Activated CD8-positive, alpha-beta memory T cell treated with anti-CD3 and anti-CD28 coated beads, Interleukin-2, amount 10 ng/mL, durations not matched to agents 7 days and 5 days (primary cell): ENCODE measurements at regions not wholly inside any gene's neighbourhood (a gene's known extent, or its start where the extent isn't known, plus 50 kb on each side); places are given as distances from the start of the nearest gene placed in this dataset.

Experiments used
- ATAC-seq: fragments of 150-1000 bp; cut with Tn5 transposase; one replicate; pipeline ENCODE4 v1.10.0; 2021; ENCODE audit warnings: moderate library complexity
- CTCF ChIA-PET: fragments of 350-600 bp; sonication (Branson Sonifier 250); formaldehyde crosslinking; loops from one replicate; lab custom pipeline; 2021; ENCODE audit warnings: antibody characterized with exemption; lab: Charles Lee
- DNase-seq: peaks from one replicate; pipeline ENCODE4 v3.0.0-alpha.2; 2020
- H3K27ac Mint-ChIP-seq: one replicate; pipeline ENCODE4 v1.8.0; 2021; ENCODE audit warnings: mild to moderate bottlenecking, mixed read lengths
- H3K27me3 Mint-ChIP-seq: one replicate; pipeline ENCODE4 v1.8.0; 2021; ENCODE audit warnings: mixed read lengths
- H3K36me3 Mint-ChIP-seq: one replicate; pipeline ENCODE4 v1.8.0; 2021; ENCODE audit warnings: mild to moderate bottlenecking, mixed read lengths
- H3K4me1 Mint-ChIP-seq: one replicate; pipeline ENCODE4 v1.8.0; 2021; ENCODE audit warnings: mixed read lengths
- H3K4me3 Mint-ChIP-seq: one replicate; pipeline ENCODE4 v1.8.0; 2021; ENCODE audit warnings: mild to moderate bottlenecking, moderate library complexity, mixed read lengths
- H3K9me3 Mint-ChIP-seq: one replicate; pipeline ENCODE4 v1.8.0; 2022; ENCODE audit warnings: low read depth, mixed read lengths

DNA sequence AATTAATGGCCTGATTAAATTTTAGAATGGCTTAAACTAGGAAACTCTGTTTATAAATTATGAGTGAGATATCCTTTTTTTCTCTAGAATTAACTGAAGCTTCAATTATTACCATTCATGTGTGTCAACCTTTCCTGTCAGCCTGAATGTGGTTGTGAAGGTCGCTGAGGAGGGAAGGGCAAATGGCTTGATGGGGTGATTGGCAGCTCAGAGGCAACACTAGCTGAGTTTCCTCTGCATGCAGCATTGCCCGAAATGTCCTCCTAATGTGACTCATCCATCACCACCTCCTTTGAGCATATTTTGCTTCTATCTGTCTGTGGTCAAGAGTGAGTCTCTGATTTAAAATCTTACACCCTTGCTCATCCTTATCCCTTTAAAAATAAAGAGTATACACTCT lies 281.9 kb downstream of the TENT4A start:
- Mint-ChIP-seq H3K4me1 (no peaks in the 10 kb centered on the region), H3K36me3 (no peaks in the 10 kb centered on the region), H3K27me3 (no peaks in the 10 kb centered on the region), H3K9me3 (peaks cover 4% of the 10 kb centered on the region), H3K27ac (no peak overlapping the region), H3K4me3 (no peak overlapping the region)
- no peak for ATAC-seq
- DNase-seq = no peak
- CTCF ChIA-PET = no interaction called here

DNA sequence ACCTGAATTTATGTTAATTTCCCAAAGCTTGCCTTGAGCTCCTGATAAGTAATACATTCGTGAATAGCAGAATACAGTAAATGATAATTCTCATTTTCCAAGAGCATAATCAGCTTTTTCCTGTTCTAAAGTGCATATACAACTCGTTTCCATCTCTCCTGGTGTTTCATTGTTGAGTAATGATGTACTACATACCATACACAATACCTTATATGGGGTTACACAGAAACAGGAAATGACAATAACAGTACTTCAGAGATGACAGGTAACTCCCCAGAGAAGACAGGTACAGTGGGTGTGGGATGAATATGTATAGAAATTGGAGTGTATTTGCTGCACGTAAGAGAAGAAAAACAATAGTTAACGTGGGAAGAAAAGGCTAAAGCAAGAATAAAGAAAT lies 287.1 kb downstream of the TENT4A start:
- Mint-ChIP-seq H3K36me3 (no peaks in the 10 kb centered on the region), H3K9me3 (peaks cover 9% of the 10 kb centered on the region), H3K4me1 (no peaks in the 10 kb centered on the region), H3K27me3 (no peaks in the 10 kb centered on the region), H3K27ac (no peak overlapping the region), H3K4me3 (no peak overlapping the region)
- CTCF ChIA-PET = no interaction called here
- DNase-seq (no peak), ATAC-seq (no peak)

DNA sequence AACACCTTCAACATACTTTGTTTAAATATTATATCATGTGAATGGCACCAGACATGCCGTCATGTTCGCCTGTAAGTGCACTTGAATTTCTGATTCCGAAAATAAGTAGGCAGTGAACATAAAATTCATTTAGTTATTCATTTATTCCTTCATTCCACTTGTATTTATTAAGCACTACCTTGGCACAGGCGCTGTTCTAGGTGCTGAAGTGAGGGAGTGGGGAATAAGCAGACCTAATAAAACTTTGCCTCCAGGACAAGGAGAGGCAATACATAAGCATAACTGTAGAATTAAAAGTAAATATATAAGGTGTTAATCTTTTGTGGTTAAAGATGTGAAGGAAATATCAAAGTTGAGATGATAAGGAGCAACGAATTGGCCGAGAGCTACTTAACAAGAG lies 297.4 kb downstream of the TENT4A start:
- DNase-seq (no peak), ATAC-seq (no peak)
- CTCF ChIA-PET = no interaction called here
- Mint-ChIP-seq H3K27me3 (no peaks in the 10 kb centered on the region), H3K4me3 (no peak overlapping the region), H3K36me3 (no peaks in the 10 kb centered on the region), H3K9me3 (no peaks in the 10 kb centered on the region), H3K27ac (no peak overlapping the region), H3K4me1 (no peaks in the 10 kb centered on the region)

DNA sequence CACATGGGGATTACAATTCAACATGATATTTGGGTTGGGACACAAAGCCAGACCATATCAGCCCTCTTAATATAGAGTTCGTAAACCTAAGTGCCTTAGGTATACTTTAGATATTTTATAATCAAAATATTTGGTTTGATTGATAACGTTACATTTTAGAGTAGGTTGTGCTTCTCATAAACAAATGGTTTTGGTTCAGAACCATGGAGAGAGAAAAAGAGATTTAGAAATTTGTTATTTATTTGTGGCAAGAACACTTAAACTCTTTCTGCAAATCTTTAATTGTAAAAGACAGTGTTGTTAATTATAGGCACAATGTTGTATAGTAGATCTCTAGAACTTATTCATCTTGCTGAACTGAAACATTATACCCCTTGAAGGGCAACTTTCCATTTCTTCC lies 298.8 kb downstream of the TENT4A start:
- Mint-ChIP-seq H3K4me3 (no peak overlapping the region), H3K27me3 (no peaks in the 10 kb centered on the region), H3K36me3 (no peaks in the 10 kb centered on the region), H3K4me1 (no peaks in the 10 kb centered on the region), H3K27ac (no peak overlapping the region), H3K9me3 (no peaks in the 10 kb centered on the region)
- DNase-seq = no peak
- CTCF ChIA-PET = no interaction called here
- ATAC-seq = no peak

DNA sequence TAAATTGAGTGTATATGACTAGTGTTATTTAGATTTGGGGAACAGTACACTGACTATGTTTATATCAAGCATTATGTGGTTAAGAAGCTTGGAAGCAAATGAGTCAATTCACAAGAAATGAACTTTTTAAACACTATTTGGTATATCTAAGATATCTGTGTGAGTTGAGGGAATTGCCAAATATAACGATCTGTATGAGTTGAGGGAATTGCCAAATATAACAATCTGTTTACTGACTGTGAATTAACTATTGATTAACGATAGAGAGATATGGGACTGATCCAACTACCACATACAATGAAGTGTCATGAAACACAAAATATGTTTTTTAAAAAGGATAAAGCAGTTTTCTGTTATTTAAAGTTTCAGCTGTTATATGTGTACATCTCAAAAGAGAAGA lies 301.4 kb downstream of the TENT4A start:
- H3K36me3 Mint-ChIP-seq = no peaks in the 10 kb centered on the region
- no peak overlapping the region for H3K27ac Mint-ChIP-seq
- H3K4me1 Mint-ChIP-seq = no peaks in the 10 kb centered on the region
- H3K9me3 Mint-ChIP-seq = peaks cover 4% of the 10 kb centered on the region
- DNase-seq (no peak), ATAC-seq (no peak)
- H3K27me3 Mint-ChIP-seq = no peaks in the 10 kb centered on the region
- CTCF ChIA-PET = no interaction called here
- H3K4me3 Mint-ChIP-seq = no peak overlapping the region

DNA sequence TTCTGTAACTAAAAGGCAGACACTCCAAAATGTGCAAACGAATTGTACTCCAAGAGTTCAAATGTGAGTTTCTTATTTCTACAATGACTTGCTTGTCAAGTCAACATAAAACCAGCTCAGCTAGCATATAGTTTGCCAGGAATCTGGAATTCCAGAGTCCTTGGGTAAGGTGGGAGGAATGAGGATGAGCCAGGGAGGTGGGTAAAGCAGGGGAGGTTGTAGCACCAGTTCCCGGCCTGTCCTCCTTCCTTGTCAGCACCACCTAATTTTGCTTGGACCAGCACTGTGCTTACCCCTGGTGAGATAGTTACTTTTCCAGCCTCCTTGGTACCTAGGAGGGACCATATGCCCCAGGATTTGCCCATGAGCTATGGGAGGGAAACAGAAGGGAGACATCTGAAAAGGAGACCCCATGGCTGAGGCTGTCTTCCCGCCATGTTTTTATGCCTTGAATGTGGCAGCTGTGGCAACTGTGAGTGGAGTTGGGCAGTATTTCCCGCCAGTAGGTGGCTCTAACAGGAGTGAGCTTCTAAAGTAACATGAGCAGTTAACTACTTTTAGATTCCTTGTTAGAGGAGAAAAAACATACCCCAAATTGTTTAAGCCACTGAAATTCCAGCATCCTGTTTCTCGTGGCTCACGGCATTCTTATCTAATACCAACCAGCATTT lies 302.5 kb downstream of the TENT4A start:
- no peaks in the 10 kb centered on the region for H3K4me1 Mint-ChIP-seq
- H3K27me3 Mint-ChIP-seq = no peaks in the 10 kb centered on the region
- CTCF ChIA-PET = no interaction called here
- peaks cover 7% of the 10 kb centered on the region for H3K9me3 Mint-ChIP-seq
- H3K36me3 Mint-ChIP-seq = no peaks in the 10 kb centered on the region
- DNase-seq = no peak
- no peak for ATAC-seq
- H3K4me3 Mint-ChIP-seq = no peak overlapping the region
- H3K27ac Mint-ChIP-seq = no peak overlapping the region

DNA sequence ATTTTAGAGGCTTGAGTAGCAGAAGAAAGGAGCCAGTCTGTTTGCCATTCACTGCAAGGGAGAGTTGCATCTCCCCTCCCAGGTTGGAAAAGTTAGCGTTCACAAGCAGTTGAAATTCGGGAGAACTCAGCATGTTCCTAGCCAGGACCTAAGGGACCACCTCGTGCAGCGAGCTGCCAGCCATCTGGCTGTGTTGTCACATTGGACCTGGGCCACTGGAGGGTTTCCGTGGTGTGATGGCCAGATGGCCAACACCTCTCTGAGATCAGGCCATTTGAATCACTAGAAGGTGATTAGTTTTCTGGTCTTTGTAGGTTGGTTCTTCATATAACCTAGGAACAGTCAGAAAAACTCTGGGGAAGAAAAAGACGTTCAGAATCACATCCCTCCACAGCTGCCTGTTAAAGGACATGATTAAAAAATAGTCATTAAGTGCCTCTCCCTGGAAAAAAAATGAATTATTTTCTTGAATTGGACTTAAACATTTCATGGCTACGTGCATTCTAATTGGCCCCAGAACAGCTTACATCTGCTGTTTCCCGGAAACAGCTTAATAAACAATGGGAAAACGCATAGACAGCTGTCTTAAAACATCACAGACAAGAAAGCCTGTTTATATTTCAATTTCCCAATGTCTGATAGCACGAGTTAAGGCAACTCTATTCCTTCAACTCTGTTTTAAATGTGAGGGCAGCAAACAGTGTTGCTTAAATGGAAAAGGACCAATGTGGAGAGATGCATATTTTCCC lies 303.9 kb downstream of the TENT4A start:
- no peak for ATAC-seq
- H3K9me3 Mint-ChIP-seq = peaks cover 9% of the 10 kb centered on the region
- CTCF ChIA-PET = no interaction called here
- H3K4me3 Mint-ChIP-seq = no peak overlapping the region
- H3K27me3 Mint-ChIP-seq = no peaks in the 10 kb centered on the region
- H3K27ac Mint-ChIP-seq = no peak overlapping the region
- no peak for DNase-seq
- no peaks in the 10 kb centered on the region for H3K36me3 Mint-ChIP-seq
- no peaks in the 10 kb centered on the region for H3K4me1 Mint-ChIP-seq

DNA sequence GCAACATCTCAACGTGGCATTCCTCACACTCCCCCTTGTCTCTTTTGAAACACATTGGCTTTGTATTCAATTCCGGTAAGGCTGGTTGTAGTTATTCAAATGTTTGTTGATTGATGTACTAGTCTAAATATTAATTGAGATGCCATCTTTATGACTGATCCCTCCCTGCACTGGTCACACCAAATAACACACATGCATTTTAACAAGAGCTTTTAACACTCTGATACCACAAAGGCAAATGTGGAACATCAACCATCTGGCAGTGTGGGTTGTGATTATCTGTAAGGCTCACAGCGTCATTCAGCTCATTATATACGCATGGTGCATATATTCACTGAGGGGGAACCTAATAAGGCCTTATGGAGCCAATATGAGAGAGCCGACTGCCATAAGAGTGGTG lies 305.0 kb downstream of the TENT4A start:
- H3K36me3 Mint-ChIP-seq = no peaks in the 10 kb centered on the region

DNA sequence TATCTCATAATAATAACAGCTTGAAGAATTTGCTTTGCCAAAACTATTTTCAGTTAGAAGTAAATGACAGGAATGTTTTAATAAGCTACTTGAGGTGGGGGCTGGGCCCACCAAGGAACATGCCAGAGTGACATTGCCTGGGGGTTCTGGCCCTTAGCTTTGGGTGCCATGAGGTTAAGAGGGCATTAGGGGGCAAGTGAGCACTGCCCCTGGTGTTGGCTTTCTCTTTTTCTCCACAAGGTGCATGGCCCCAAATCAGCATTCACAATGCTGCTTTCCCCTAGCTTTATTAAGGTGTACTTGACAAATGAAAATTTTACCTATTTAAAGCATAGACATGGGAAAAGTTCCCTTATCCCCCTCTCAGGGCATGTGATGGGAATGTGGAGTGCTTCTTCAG lies 305.4 kb downstream of the TENT4A start:
- no peaks in the 10 kb centered on the region for H3K36me3 Mint-ChIP-seq
- H3K27me3 Mint-ChIP-seq = no peaks in the 10 kb centered on the region
- H3K4me3 Mint-ChIP-seq = no peak overlapping the region
- ATAC-seq = no peak
- CTCF ChIA-PET = no interaction called here
- no peak overlapping the region for H3K27ac Mint-ChIP-seq
- no peak for DNase-seq
- no peaks in the 10 kb centered on the region for H3K4me1 Mint-ChIP-seq
- H3K9me3 Mint-ChIP-seq = peaks cover 13% of the 10 kb centered on the region

More for the DNA sequence above, 305.0 kb downstream of the TENT4A start:
- ATAC-seq (no peak), DNase-seq (no peak)
- CTCF ChIA-PET = no interaction called here
- Mint-ChIP-seq H3K4me1 (no peaks in the 10 kb centered on the region), H3K27me3 (no peaks in the 10 kb centered on the region), H3K27ac (no peak overlapping the region), H3K9me3 (peaks cover 11% of the 10 kb centered on the region), H3K4me3 (no peak overlapping the region)

DNA sequence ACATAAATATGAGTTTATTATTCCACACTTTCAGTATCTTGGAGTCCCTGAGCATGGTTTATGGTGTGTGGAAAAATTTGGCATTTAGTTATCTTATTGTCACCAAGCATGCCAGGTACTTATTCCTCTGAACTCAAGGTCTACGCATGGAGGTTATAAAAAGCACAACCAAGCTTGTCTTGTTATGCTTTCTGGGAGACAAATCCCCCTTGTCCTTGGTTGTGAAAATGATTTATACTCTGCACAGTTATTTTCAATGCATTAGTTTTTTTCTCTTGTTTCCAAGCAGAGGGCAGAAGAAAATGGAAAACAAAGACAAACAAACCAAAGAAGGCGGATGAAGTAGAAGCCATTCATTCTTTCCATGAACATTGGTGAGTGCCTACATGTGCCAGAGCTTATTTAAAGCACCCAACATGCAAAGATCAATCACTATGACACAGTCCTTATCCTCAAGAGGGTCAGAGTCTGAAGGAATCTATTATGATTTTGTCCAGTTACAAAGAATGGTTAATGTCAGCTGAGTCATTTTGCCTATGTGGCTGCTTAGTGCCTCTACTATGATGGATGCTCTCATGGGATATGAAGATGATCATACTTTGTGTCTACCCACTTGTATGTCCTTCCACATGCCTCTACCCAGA lies 323.1 kb downstream of the TENT4A start:
- DNase-seq (no peak), ATAC-seq (no peak)
- Mint-ChIP-seq H3K36me3 (no peaks in the 10 kb centered on the region), H3K4me1 (no peaks in the 10 kb centered on the region), H3K9me3 (no peaks in the 10 kb centered on the region), H3K27ac (no peak overlapping the region), H3K4me3 (no peak overlapping the region), H3K27me3 (no peaks in the 10 kb centered on the region)
- CTCF ChIA-PET = no interaction called here

DNA sequence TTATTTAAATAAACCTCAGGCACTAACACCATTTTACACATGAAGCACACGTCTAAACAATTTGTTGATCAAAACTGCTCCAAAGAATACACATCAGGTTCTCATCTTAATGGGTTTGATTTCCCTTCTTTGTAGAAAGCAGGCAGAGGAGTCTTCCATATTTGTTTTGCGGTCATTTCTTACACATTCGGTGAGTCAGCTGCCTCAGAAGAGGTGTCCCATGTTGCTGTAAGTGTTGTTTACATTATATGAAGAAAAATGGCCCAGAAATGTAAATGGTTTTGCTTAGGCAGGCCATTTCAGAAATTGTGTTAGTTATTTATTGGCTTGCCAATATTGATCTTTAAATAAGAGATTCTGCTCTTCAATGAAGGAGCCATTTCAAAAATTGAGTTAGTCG lies 325.8 kb downstream of the TENT4A start:
- Mint-ChIP-seq H3K27ac (no peak overlapping the region), H3K4me3 (no peak overlapping the region), H3K4me1 (no peaks in the 10 kb centered on the region), H3K36me3 (no peaks in the 10 kb centered on the region), H3K9me3 (no peaks in the 10 kb centered on the region), H3K27me3 (no peaks in the 10 kb centered on the region)
- DNase-seq (no peak), ATAC-seq (no peak)
- CTCF ChIA-PET = no interaction called here

DNA sequence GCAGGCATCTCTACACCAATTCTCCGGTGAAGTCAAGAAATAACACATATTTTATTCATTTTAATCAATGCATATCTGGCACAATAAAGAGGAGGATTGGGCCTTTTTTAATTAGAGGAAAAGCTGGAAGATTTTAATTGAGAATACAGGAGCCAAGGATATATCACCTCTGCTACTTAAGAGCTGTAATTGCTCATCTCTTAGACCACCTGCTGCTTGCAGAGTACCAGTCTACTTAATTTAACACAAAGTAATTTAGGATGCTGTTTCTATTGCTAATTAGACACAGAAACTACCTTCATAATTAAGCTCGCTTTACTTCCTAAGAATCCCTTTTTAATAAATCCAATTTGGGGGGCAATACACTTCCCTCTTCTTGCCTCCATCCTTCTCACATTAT lies 326.9 kb downstream of the TENT4A start:
- CTCF ChIA-PET = no interaction called here
- Mint-ChIP-seq H3K4me1 (no peaks in the 10 kb centered on the region), H3K9me3 (no peaks in the 10 kb centered on the region), H3K27ac (no peak overlapping the region), H3K27me3 (no peaks in the 10 kb centered on the region), H3K4me3 (no peak overlapping the region), H3K36me3 (no peaks in the 10 kb centered on the region)
- no peak for DNase-seq
- ATAC-seq = no peak

DNA sequence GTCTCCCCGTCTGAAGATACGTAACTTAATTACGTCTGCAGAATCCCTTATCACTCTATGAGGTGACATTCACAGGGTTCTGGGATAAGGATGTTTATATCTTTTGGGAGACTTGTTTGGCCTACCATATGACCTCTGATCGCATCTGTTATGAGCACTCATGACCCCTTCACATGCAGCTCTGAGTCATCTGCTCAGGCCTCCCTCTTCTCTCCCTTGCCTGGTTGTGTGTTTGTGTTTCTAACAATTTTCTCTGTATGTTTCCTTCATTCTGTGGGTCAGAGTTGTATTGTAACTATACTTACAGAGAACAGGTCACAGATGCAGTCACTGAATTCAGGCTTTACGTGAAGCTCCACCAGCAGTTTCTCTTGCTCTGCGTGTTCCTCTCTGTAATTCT lies 330.6 kb downstream of the TENT4A start:
- H3K9me3 Mint-ChIP-seq = no peaks in the 10 kb centered on the region
- no peak overlapping the region for H3K4me3 Mint-ChIP-seq
- CTCF ChIA-PET = no interaction called here
- no peaks in the 10 kb centered on the region for H3K36me3 Mint-ChIP-seq
- no peak overlapping the region for H3K27ac Mint-ChIP-seq
- DNase-seq (no peak), ATAC-seq (no peak)
- no peaks in the 10 kb centered on the region for H3K27me3 Mint-ChIP-seq
- no peaks in the 10 kb centered on the region for H3K4me1 Mint-ChIP-seq
